NCI-H2196 (cell line): ENCODE measurements at regions not wholly inside any gene's neighbourhood (a gene's known extent, or its start where the extent isn't known, plus 50 kb on each side); places are given as distances from the start of the nearest gene placed in this dataset.
"Not testable (repeated sequence)": the region's sequence is repeated elsewhere in the genome, so short reads cannot be mapped to it uniquely, and the experiment has no call there.

Experiments
- DNase-seq: peaks from one replicate; lab custom pipeline; 2025; ENCODE audit not compliant: unreplicated experiment; lab: John Stamatoyannopoulos, UW

- not testable (repeated sequence) for DNase-seq
Measured at GRCh38 chr18:14342170-14342569, 201.2 kb downstream of the POTEC start.

- not testable (repeated sequence) for DNase-seq
Measured at GRCh38 chr18:14336017-14336416, 203.8 kb upstream of the ZNF519 start.

GRCh38 chr18:14321217-14321616, 189.0 kb upstream of the ZNF519 start:
- DNase-seq: not testable (repeated sequence)

GRCh38 chr18:14301255-14301654, 169.0 kb upstream of the ZNF519 start:
- not testable (repeated sequence) for DNase-seq

- not testable (repeated sequence) for DNase-seq
Measured at GRCh38 chr18:14295081-14295480, 162.8 kb upstream of the ZNF519 start.

GRCh38 chr18:14285053-14285452, 152.8 kb upstream of the ZNF519 start:
- DNase-seq: no peak

GRCh38 chr18:14275391-14275790, 143.2 kb upstream of the ZNF519 start:
- DNase-seq: not testable (repeated sequence)

- DNase-seq: not testable (repeated sequence)
Measured at GRCh38 chr18:14265637-14266410, 133.6 kb upstream of the ZNF519 start.

GRCh38 chr18:14262786-14263185, 130.6 kb upstream of the ZNF519 start:
- DNase-seq: not testable (repeated sequence)

GRCh38 chr18:14250084-14250677, 117.9 kb upstream of the ZNF519 start:
- not testable (repeated sequence) for DNase-seq

- DNase-seq: not testable (repeated sequence)
Measured at GRCh38 chr18:14239224-14239623, 107.0 kb upstream of the ZNF519 start.

GRCh38 chr18:14236356-14237048, 104.3 kb upstream of the ZNF519 start:
- peak; percentile 11 for DNase-seq

GRCh38 chr18:14225286-14225679, 93.0 kb upstream of the ZNF519 start:
- DNase-seq: not testable (repeated sequence)

GRCh38 chr18:14224551-14225285, 92.5 kb upstream of the ZNF519 start:
- DNase-seq: not testable (repeated sequence)

- not testable (repeated sequence) for DNase-seq
Measured at GRCh38 chr18:14223919-14224318, 91.7 kb upstream of the ZNF519 start.

- not testable (repeated sequence) for DNase-seq
Measured at GRCh38 chr18:14223231-14223822, 91.1 kb upstream of the ZNF519 start.

GRCh38 chr18:14222354-14223221, 90.4 kb upstream of the ZNF519 start:
- DNase-seq: not testable (repeated sequence)

- DNase-seq: no peak
Measured at GRCh38 chr18:14221689-14222088, 89.5 kb upstream of the ZNF519 start.

GRCh38 chr18:14215952-14216351, 83.7 kb upstream of the ZNF519 start:
- not testable (repeated sequence) for DNase-seq

GRCh38 chr18:14203424-14203823, 71.2 kb upstream of the ZNF519 start:
- DNase-seq: not testable (repeated sequence)
